ENCODE measurements at regions not wholly inside any gene's neighbourhood (a gene's known extent, or its start where the extent isn't known, plus 50 kb on each side); places are given as distances from the start of the nearest gene placed in this dataset.

GRCh38 chr17:34414339-34414738 is 51.3 kb upstream of the CCL1 start:
- FAIRE-seq = peak; percentile 58
- H3K4me3 ChIP-seq (ENCODE audit: low read depth, low read length) = no peak overlapping the region
- H3K27me3 ChIP-seq (ENCODE audit: control insufficient read depth, insufficient read depth, low read length) = no peaks in the 10 kb centered on the region
- TF ChIP-seq CTCF (IDR thresholded peaks at IDR 0.05; ENCODE audit: insufficient read depth, low read length, severe bottlenecking) = no peak
- DNase-seq (ENCODE audit: low read depth) = no peak
- H3K36me3 ChIP-seq (ENCODE audit: control insufficient read depth, insufficient read depth, low read length) = no peaks in the 10 kb centered on the region

GRCh38 chr17:34413443-34414119 is 50.5 kb upstream of the CCL1 start:
- Histone ChIP-seq H3K4me3 (ENCODE audit: low read depth, low read length) (no peak overlapping the region), H3K36me3 (ENCODE audit: control insufficient read depth, insufficient read depth, low read length) (no peaks in the 10 kb centered on the region), H3K27me3 (ENCODE audit: control insufficient read depth, insufficient read depth, low read length) (no peaks in the 10 kb centered on the region)
- DNase-seq (ENCODE audit: low read depth) (no peak), FAIRE-seq (no peak)
- TF ChIP-seq CTCF (IDR thresholded peaks at IDR 0.05; ENCODE audit: insufficient read depth, low read length, severe bottlenecking) = no peak

GRCh38 chr17:34412965-34413441 is 50.0 kb upstream of the CCL1 start:
- DNase-seq (ENCODE audit: low read depth) (peak; percentile 29), FAIRE-seq (no peak)
- H3K27me3 ChIP-seq (ENCODE audit: control insufficient read depth, insufficient read depth, low read length) = no peaks in the 10 kb centered on the region

More at GRCh38 chr17:34412965-34413441, 50.0 kb upstream of the CCL1 start:
- TF ChIP-seq CTCF (IDR thresholded peaks at IDR 0.05; ENCODE audit: insufficient read depth, low read length, severe bottlenecking) = no peak
- Histone ChIP-seq H3K4me3 (ENCODE audit: low read depth, low read length) (no peak overlapping the region), H3K36me3 (ENCODE audit: control insufficient read depth, insufficient read depth, low read length) (no peaks in the 10 kb centered on the region)

Data from bronchial epithelial cell (primary cell).